GM12891 (cell line): ENCODE measurements at regions not wholly inside any gene's neighbourhood (a gene's known extent, or its start where the extent isn't known, plus 50 kb on each side); places are given as distances from the start of the nearest gene placed in this dataset.

Experiments
- POLR2A ChIP-seq: IDR thresholded peaks from 2 replicates; pipeline ENCODE4 v1.6.1; 2011; ENCODE audit warnings: low read depth, low read length, control low read depth
- POLR2AphosphoS5 ChIP-seq: IDR thresholded peaks from 2 replicates; pipeline ENCODE4 v1.6.1; 2011; ENCODE audit warnings: low read depth, low read length, control low read depth

- TF ChIP-seq POLR2AphosphoS5 (no peak), POLR2A (no peak)
These were observed 158.9 kb downstream of the FAM174A start for GRCh38 chr5:100694100-100694499.
